HepG2 (cell line): ENCODE measurements at regions not wholly inside any gene's neighbourhood (a gene's known extent, or its start where the extent isn't known, plus 50 kb on each side); places are given as distances from the start of the nearest gene placed in this dataset.

ENCODE experiments used
- ATAC-seq: fragments of 200-7000 bp; cut with Tn5 transposase; 3 replicates; pipeline ENCODE4 v1.9.1; 2020; ENCODE audit warnings: mild to moderate bottlenecking, moderate library complexity
- BruUV-seq: library from RNA; stranded (reverse); fragments of 400-500 nt; replicated peaks from 2 replicates; lab custom pipeline; 2021; lab: Mats Ljungman, UMichigan
- CTCF ChIA-PET: fragments of 300-600 bp; formaldehyde crosslinking; extraction: SDS; loops from one replicate; lab custom pipeline; 2021; ENCODE audit warnings: low total read pairs, inconsistent platforms, low intra/inter-chr PET ratio; lab: Yijun Ruan, JAX
- POLR2A ChIA-PET: fragments of 350-600 bp; sonication (Branson Sonifier 250); formaldehyde crosslinking; loops from one replicate; lab custom pipeline; 2020; ENCODE audit warnings: antibody characterized with exemption, inconsistent platforms; lab: Yijun Ruan, JAX
- DNase-seq: peaks from one replicate; pipeline ENCODE4 v3.0.0-alpha.2; 2015; ENCODE audit warnings: low spot score
- FAIRE-seq: peaks from 3 replicates; lab custom pipeline; 2011; peaks lifted over from hg19 to GRCh38; lab: Jason Lieb, UNC
- H2AFZ ChIP-seq: one replicate; pipeline ENCODE4 v1.6.1; 2011; ENCODE audit warnings: low read length, inconsistent platforms
- H3K27ac ChIP-seq: fragments of 300-600 bp; 3 replicates; pipeline ENCODE4 v1.8.0; 2011; ENCODE audit warnings: mixed run types, mild to moderate bottlenecking, mixed read lengths, low read length, inconsistent platforms; ENCODE audit not compliant: insufficient read depth; ENCODE audit errors: extremely low read length
- H3K27me3 ChIP-seq, 2 experiments: fragments of 200-600 bp in 1 of 2; 2 replicates in 1 of 2; 3 replicates in 1 of 2; pipeline versions ENCODE4 v1.6.0 to v1.8.0; 2011; ENCODE audit warnings: low read length in 2 of 2, mild to moderate bottlenecking in 2 of 2, moderate library complexity in 2 of 2, inconsistent platforms in 1 of 2; ENCODE audit not compliant: insufficient read depth in 2 of 2, control insufficient read depth in 1 of 2
- H3K36me3 ChIP-seq, 2 experiments: fragments of 200-600 bp in 1 of 2; replicated peaks in 1 of 2; 2 replicates in 1 of 2; 3 replicates in 1 of 2; pipeline versions ENCODE4 v1.5.1 to v1.8.0; 2011; ENCODE audit warnings: low read length in 2 of 2, inconsistent platforms in 1 of 2; ENCODE audit not compliant: insufficient read depth in 2 of 2, control insufficient read depth in 1 of 2
- H3K4me1 ChIP-seq: 2 replicates; pipeline ENCODE4 v1.5.1; 2012; ENCODE audit warnings: low read length, inconsistent platforms; ENCODE audit not compliant: insufficient read depth
- H3K4me2 ChIP-seq: 2 replicates; pipeline ENCODE4 v1.6.0; 2011; ENCODE audit warnings: low read depth, low read length, inconsistent platforms
- H3K4me3 ChIP-seq, 3 experiments: fragments of 200-600 bp in 1 of 3; sonication (generic), shearing (Covaris generic) in 1 of 3; replicated peaks in 1 of 3; 2 replicates each; pipeline ENCODE4 v1.5.1; 2011 to 2016; ENCODE audit warnings: low read length in 3 of 3, inconsistent platforms in 2 of 3, low read depth in 2 of 3, mild to moderate bottlenecking in 2 of 3, control low read depth in 1 of 3, mixed read lengths in 1 of 3; ENCODE audit not compliant: insufficient read depth in 1 of 3
- H3K79me2 ChIP-seq: one replicate; pipeline ENCODE4 v1.6.1; 2011; ENCODE audit warnings: low read length, inconsistent platforms; ENCODE audit not compliant: insufficient read depth
- H3K9ac ChIP-seq: 2 replicates; pipeline ENCODE4 v1.6.0; 2011; ENCODE audit warnings: mild to moderate bottlenecking, low read depth, low read length, inconsistent platforms; ENCODE audit not compliant: insufficient read depth
- H3K9me3 ChIP-seq: 2 replicates; pipeline ENCODE4 v1.5.1; 2012; ENCODE audit warnings: mild to moderate bottlenecking, low read length
- H4K20me1 ChIP-seq: 2 replicates; pipeline ENCODE4 v1.6.0; 2011; ENCODE audit warnings: inconsistent platforms, mild to moderate bottlenecking, low read length, moderate library complexity; ENCODE audit not compliant: insufficient read depth
- AHR ChIP-seq: IDR thresholded peaks from 2 replicates; pipeline ENCODE4 v1.6.1; 2018; ENCODE audit warnings: missing genetic modification reagents, missing compliant biosample characterization
- ATM ChIP-seq: fragments of 450-650 bp; IDR thresholded peaks from 2 replicates; pipeline ENCODE4 v1.7.1; 2017; ENCODE audit warnings: mild to moderate bottlenecking, borderline replicate concordance
- BORCS8-MEF2B ChIP-seq: sonication (generic); formaldehyde crosslinking; IDR thresholded peaks from 2 replicates; pipeline ENCODE4 v1.8.0; 2022; ENCODE audit warnings: mild to moderate bottlenecking, missing genetic modification reagents
- CEBPB ChIP-seq: IDR thresholded peaks from 2 replicates; pipeline ENCODE4 v1.6.1; 2011; ENCODE audit warnings: low read depth, low read length, improper control_type of control experiment, borderline replicate concordance
- DR1 ChIP-seq: sonication (generic); formaldehyde crosslinking; IDR thresholded peaks from 2 replicates; pipeline ENCODE4 v1.8.0; 2021; ENCODE audit warnings: mild to moderate bottlenecking, missing genetic modification reagents, inconsistent platforms
- HDAC1 ChIP-seq: sonication (generic); formaldehyde crosslinking; IDR thresholded peaks from 2 replicates; pipeline ENCODE4 v1.5.1; 2020; ENCODE audit warnings: mild to moderate bottlenecking, missing genetic modification reagents
- HOXA3 ChIP-seq: sonication (generic); formaldehyde crosslinking; IDR thresholded peaks from 2 replicates; pipeline ENCODE4 v1.5.0; 2020; ENCODE audit warnings: missing genetic modification reagents
- MAFF ChIP-seq: IDR thresholded peaks from 2 replicates; pipeline ENCODE4 v1.6.1; 2011; ENCODE audit warnings: low read depth, low read length, improper control_type of control experiment
- MAFK ChIP-seq, 2 experiments: IDR thresholded peaks in 1 of 2; conservative IDR thresholded peaks in 1 of 2; 2 replicates each; pipeline ENCODE4 v1.6.1; 2011; ENCODE audit warnings: improper control_type of control experiment in 2 of 2, low read length in 2 of 2
- MYC ChIP-seq: sonication (generic); formaldehyde crosslinking; IDR thresholded peaks from 2 replicates; pipeline ENCODE4 v1.9.0; 2021; ENCODE audit warnings: missing genetic modification reagents, borderline replicate concordance
- STAT5B ChIP-seq: sonication (generic); formaldehyde crosslinking; IDR thresholded peaks from 2 replicates; pipeline ENCODE4 v1.4.0; 2020; ENCODE audit warnings: missing genetic modification reagents
- ZBTB43 ChIP-seq: sonication (generic); formaldehyde crosslinking; conservative IDR thresholded peaks from 2 replicates; pipeline ENCODE4 v1.4.0; 2020; ENCODE audit warnings: missing genetic modification reagents
- ZNF24 ChIP-seq: fragments of 450-650 bp; IDR thresholded peaks from 2 replicates; pipeline ENCODE4 v1.6.1; 2017; ENCODE audit warnings: antibody characterized with exemption, mild to moderate bottlenecking
- ZNF253 ChIP-seq: sonication (generic); formaldehyde crosslinking; IDR thresholded peaks from 2 replicates; pipeline ENCODE4 v1.8.0; 2022; ENCODE audit warnings: mild to moderate bottlenecking, missing genetic modification reagents, borderline replicate concordance
- ZNF383 ChIP-seq: sonication (generic); formaldehyde crosslinking; IDR thresholded peaks from 2 replicates; pipeline ENCODE4 v1.4.0; 2020; ENCODE audit warnings: missing genetic modification reagents, mild to moderate bottlenecking, borderline replicate concordance
- ZNF580 ChIP-seq: IDR thresholded peaks from 2 replicates; pipeline ENCODE4 v1.6.1; 2016; ENCODE audit warnings: low read depth, borderline replicate concordance
- ZNF672 ChIP-seq: sonication (generic); formaldehyde crosslinking; IDR thresholded peaks from 2 replicates; pipeline ENCODE4 v1.8.1; 2022; ENCODE audit warnings: missing genetic modification reagents
- WGBS: methylation state at CpG from one replicate; pipeline ENCODE4 v1.1.6; 2017; ENCODE audit warnings: low lambda C conversion rate; 5-methylcytosine and 5-hydroxymethylcytosine counted together
- in situ Hi-C: cut with HindIII; loops from 2 replicates; pipeline ENCODE4 v1.10.0; 2017; ENCODE audit warnings: low pct_unique_long_range_greater_than_20kb; ENCODE audit not compliant: extremely low pct_ligation_motif_present
- intact Hi-C: fragments of 100-400 bp; cut with micrococcal nuclease; formaldehyde crosslinking; loops from one replicate; pipeline ENCODE4 v1.10.0; 2022; ENCODE audit not compliant: unreplicated experiment
- TF ChIP-seq, protein P1 (sequence below): fragments of 450-650 bp; IDR thresholded peaks from 2 replicates; pipeline ENCODE4 v1.6.1; 2016
- TF ChIP-seq, protein P2 (sequence below): sonication (generic); formaldehyde crosslinking; IDR thresholded peaks from 2 replicates; pipeline ENCODE4 v1.4.0; 2020; ENCODE audit warnings: mild to moderate bottlenecking, missing genetic modification reagents
- TF ChIP-seq, protein P3 (sequence below): IDR thresholded peaks from 2 replicates; pipeline ENCODE4 v1.6.1; 2016; ENCODE audit warnings: missing biosample characterization, missing genetic modification reagents, low read depth
- TF ChIP-seq, protein P4 (sequence below): sonication (generic); formaldehyde crosslinking; IDR thresholded peaks from 2 replicates; pipeline ENCODE4 v1.4.0; 2020; ENCODE audit warnings: missing genetic modification reagents

DNA sequence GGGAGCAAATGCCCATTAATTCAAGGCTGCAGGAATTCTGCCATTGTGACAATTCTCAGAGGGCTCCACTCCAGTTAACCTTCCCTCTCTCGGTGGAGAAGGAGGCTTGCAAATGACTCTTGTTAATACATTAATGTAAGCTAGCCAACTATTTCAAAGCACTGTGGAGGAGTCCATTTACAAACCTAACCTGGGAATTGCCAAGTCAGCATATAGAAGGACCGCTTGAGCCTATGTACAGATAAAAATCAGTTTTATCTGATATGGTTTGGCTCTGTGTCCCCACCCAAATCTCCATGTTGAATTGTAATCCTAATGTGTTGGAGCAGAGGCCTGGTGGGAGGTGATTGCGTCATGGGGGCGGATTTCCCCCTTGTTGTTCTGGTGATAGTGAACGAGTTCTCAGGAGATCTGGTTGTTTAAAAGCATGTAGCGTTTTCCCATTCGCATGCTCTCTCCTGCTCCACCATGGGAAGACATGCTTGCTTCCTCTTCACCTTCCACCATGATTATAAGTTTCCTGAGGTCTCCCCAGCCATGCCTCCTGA lies 366.7 kb downstream of the LRATD1 start:
- H4K20me1 ChIP-seq: no peaks in the 10 kb centered on the region
- no TSS peak for BruUV-seq
- ChIA-PET CTCF (no interaction called here), POLR2A (no interaction called here)
- ATAC-seq (no peak), DNase-seq (no peak), FAIRE-seq (no peak)
- intact Hi-C loops: no loop called here
- H3K4me3 ChIP-seq: no peak overlapping the region
- H3K9me3 ChIP-seq: no peaks in the 10 kb centered on the region
- in situ Hi-C loops: no loop called here
- WGBS: 13% methylated on average over 7 of the region's 7 CpGs
- peaks cover 0 to 11% of the 10 kb centered on the region in 2 experiments; a peak in 1 of 5 replicates for H3K27me3 ChIP-seq
- H3K36me3 ChIP-seq: no peaks in the 10 kb centered on the region
- no peaks in the 10 kb centered on the region for H3K4me1 ChIP-seq
- no peak overlapping the region for H3K27ac ChIP-seq
- H3K79me2 ChIP-seq: no peaks in the 10 kb centered on the region
- no peak overlapping the region for H3K4me2 ChIP-seq
- no peak overlapping the region for H2AFZ ChIP-seq
- no peak overlapping the region for H3K9ac ChIP-seq
- TF ChIP-seq MAFF (peak; percentile 98), HDAC1 (CRISPR knock-in tag) (no peak), ZBTB43 (CRISPR knock-in tag) (no peak), MAFK (conservative IDR thresholded peaks at IDR 0.05 in 1 of 2, IDR thresholded peaks at IDR 0.05 in 1 of 2; ENCODE audit: low read length in 2 of 2) (peak; percentile 98), HOXA3 (CRISPR knock-in tag) (no peak), ZNF383 (CRISPR knock-in tag) (no peak), ZNF672 (CRISPR knock-in tag) (no peak), STAT5B (CRISPR knock-in tag) (no peak), MYC (CRISPR knock-in tag) (no peak), ATM (no peak), AHR (CRISPR knock-in tag) (no peak), ZNF24 (no peak), ZNF580 (no peak), DR1 (CRISPR knock-in tag) (no peak), CEBPB (peak; percentile 45; the same call in 1 of the 2 replicates), ZNF253 (CRISPR knock-in tag) (no peak), BORCS8-MEF2B (CRISPR knock-in tag) (no peak)
- TF ChIP-seq, protein P1, sequence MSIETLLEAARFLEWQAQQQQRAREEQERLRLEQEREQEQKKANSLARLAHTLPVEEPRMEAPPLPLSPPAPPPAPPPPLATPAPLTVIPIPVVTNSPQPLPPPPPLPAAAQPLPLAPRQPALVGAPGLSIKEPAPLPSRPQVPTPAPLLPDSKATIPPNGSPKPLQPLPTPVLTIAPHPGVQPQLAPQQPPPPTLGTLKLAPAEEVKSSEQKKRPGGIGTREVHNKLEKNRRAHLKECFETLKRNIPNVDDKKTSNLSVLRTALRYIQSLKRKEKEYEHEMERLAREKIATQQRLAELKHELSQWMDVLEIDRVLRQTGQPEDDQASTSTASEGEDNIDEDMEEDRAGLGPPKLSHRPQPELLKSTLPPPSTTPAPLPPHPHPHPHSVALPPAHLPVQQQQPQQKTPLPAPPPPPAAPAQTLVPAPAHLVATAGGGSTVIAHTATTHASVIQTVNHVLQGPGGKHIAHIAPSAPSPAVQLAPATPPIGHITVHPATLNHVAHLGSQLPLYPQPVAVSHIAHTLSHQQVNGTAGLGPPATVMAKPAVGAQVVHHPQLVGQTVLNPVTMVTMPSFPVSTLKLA: no peak
- TF ChIP-seq, protein P2, sequence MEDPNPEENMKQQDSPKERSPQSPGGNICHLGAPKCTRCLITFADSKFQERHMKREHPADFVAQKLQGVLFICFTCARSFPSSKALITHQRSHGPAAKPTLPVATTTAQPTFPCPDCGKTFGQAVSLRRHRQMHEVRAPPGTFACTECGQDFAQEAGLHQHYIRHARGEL: no peak
- TF ChIP-seq, protein P3, sequence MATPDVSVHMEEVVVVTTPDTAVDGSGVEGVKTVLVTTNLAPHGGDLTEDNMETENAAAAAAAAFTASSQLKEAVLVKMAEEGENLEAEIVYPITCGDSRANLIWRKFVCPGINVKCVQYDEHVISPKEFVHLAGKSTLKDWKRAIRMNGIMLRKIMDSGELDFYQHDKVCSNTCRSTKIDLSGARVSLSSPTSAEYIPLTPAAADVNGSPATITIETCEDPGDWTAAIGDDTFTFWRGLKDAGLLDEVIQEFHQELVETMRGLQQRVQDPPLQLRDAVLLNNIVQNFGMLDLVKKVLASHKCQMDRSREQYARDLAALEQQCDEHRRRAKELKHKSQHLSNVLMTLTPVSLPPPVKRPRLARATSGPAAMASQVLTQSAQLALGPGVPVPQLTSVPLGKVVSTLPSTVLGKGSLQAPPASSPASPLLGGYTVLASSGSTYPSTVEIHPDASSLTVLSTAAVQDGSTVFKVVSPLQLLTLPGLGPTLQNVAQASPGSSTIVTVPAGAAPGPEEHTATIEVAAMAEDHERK: no peak
- TF ChIP-seq, protein P4, sequence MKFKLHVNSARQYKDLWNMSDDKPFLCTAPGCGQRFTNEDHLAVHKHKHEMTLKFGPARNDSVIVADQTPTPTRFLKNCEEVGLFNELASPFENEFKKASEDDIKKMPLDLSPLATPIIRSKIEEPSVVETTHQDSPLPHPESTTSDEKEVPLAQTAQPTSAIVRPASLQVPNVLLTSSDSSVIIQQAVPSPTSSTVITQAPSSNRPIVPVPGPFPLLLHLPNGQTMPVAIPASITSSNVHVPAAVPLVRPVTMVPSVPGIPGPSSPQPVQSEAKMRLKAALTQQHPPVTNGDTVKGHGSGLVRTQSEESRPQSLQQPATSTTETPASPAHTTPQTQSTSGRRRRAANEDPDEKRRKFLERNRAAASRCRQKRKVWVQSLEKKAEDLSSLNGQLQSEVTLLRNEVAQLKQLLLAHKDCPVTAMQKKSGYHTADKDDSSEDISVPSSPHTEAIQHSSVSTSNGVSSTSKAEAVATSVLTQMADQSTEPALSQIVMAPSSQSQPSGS: no peak
